Peyer's patch (tissue), 4 donors: ENCODE measurements at regions not wholly inside any gene's neighbourhood (a gene's known extent, or its start where the extent isn't known, plus 50 kb on each side); places are given as distances from the start of the nearest gene placed in this dataset.

Source experiments
- DNase-seq, 3 donors: peaks; one replicate each; pipeline ENCODE4 v3.0.0-alpha.2; 2017 to 2019
- H3K27ac ChIP-seq, 4 donors: fragments of 200-600 bp; sonication (generic); one replicate each; pipeline ENCODE4 v1.5.1; 2016 to 2019
- H3K27me3 ChIP-seq, 2 donors: fragments of 200-600 bp; sonication (generic); one replicate each; pipeline ENCODE4 v1.5.1; 2019
- H3K36me3 ChIP-seq, 3 donors: fragments of 200-600 bp; sonication (generic); one replicate each; pipeline ENCODE4 v1.5.1; 2016 to 2019
- H3K4me1 ChIP-seq, 4 donors: fragments of 200-600 bp; sonication (generic); one replicate each; pipeline ENCODE4 v1.5.1; 2016 to 2019
- H3K4me3 ChIP-seq, 4 donors: fragments of 200-600 bp; sonication (generic); 1 replicate in 3 of 4; 2 replicates in 1 of 4; pipeline ENCODE4 v1.5.1; 2016 to 2019; ENCODE audit warnings: mild to moderate bottlenecking in 1 of 4
- H3K9me3 ChIP-seq, 4 donors: fragments of 200-600 bp; sonication (generic); one replicate each; pipeline ENCODE4 v1.5.1; 2016 to 2019; ENCODE audit warnings: mild to moderate bottlenecking in 1 of 4
- POLR2A ChIP-seq, 2 donors: fragments of 450-650 bp; IDR thresholded peaks; one replicate each; pipeline ENCODE4 v1.5.1; 2017; ENCODE audit warnings: antibody characterized with exemption in 2 of 2, mild to moderate bottlenecking in 2 of 2, moderate library complexity in 2 of 2
- TF ChIP-seq, protein P1 (sequence below), 6 experiments: fragments of 450-650 bp in 4 of 6; fragments of 200-600 bp in 2 of 6; sonication (generic) in 1 of 6; IDR thresholded peaks; one replicate each; pipeline ENCODE4 v1.5.1; 2017 to 2019; ENCODE audit warnings: antibody characterized with exemption in 6 of 6, mild to moderate bottlenecking in 3 of 6, moderate library complexity in 1 of 6

DNA sequence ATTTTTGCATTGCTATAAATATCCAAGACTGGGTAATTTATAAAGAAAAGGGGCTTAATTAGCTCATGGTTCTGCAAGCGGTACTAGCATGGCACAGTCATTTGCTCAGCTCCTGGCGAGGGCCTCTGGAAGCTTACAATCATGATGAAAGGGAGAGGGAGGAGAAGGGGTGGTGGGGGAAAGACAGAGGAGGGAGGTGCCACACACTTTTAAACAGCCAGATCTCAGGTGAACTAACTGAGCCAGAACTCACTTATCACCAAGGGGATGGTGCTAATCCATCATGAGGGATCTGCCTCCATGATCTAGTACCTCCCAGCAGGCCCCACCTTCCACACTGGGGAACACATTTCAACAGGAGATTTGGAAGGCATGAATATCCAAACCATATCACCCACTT is 476.3 kb downstream of the PCNX1 start:
- Histone ChIP-seq H3K27ac (no peak overlapping the region), H3K4me3 (no peak overlapping the region), H3K9me3 (no peaks in the 10 kb centered on the region), H3K4me1 (no peaks in the 10 kb centered on the region), H3K27me3 (no peaks in the 10 kb centered on the region), H3K36me3 (no peaks in the 10 kb centered on the region)
- no peak for TF ChIP-seq POLR2A (IDR thresholded peaks at IDR 0.05)
- TF ChIP-seq, protein P1, sequence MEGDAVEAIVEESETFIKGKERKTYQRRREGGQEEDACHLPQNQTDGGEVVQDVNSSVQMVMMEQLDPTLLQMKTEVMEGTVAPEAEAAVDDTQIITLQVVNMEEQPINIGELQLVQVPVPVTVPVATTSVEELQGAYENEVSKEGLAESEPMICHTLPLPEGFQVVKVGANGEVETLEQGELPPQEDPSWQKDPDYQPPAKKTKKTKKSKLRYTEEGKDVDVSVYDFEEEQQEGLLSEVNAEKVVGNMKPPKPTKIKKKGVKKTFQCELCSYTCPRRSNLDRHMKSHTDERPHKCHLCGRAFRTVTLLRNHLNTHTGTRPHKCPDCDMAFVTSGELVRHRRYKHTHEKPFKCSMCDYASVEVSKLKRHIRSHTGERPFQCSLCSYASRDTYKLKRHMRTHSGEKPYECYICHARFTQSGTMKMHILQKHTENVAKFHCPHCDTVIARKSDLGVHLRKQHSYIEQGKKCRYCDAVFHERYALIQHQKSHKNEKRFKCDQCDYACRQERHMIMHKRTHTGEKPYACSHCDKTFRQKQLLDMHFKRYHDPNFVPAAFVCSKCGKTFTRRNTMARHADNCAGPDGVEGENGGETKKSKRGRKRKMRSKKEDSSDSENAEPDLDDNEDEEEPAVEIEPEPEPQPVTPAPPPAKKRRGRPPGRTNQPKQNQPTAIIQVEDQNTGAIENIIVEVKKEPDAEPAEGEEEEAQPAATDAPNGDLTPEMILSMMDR (IDR thresholded peaks at IDR 0.05), result no peak
- DNase-seq, result no peak

DNA sequence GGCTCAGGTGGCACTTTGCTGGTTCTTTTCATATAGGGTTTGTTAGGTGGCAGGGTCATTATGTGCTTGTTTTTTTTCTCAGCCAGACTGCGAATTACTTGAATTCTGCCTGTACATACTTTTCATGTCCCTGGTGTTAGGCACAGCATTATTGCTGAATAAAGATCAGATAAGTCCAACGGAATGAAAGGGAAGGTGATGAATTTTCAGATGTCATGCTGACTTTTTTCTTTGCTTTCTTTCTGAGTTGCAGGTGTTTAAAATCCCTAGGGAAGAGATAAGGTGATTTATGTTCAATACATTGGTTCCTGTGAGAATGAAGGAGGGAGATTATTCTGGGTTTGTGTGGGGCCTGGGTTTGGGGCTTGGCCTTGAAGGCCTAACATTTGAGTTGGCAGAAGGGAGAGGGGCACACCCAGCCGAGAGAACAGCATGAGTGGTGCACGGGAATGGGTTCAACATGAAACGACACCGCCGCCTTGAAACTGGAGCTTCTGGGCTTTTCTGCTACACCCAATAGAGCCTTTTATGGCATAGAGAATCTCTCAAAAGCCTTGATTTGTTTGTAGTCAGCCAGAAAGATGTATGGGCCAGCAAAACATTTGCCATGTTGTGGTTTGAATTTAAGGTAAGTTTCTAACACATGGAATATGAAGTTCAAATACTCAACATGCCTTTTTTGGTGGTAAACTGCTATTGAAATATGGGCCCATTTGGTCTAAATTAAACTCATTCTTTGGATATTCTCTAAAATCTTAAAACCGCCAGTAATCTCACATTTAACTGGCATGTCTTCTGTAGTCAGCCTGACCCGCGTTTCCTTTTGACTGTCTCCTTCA is 477.0 kb downstream of the PCNX1 start:
- Histone ChIP-seq H3K27ac (no peak overlapping the region), H3K27me3 (no peaks in the 10 kb centered on the region), H3K4me3 (no peak overlapping the region), H3K4me1 (no peaks in the 10 kb centered on the region), H3K36me3 (no peaks in the 10 kb centered on the region), H3K9me3 (no peaks in the 10 kb centered on the region)
- TF ChIP-seq, protein P1 (IDR thresholded peaks at IDR 0.05), result no peak
- TF ChIP-seq POLR2A (IDR thresholded peaks at IDR 0.05), result no peak
- no peak for DNase-seq

DNA sequence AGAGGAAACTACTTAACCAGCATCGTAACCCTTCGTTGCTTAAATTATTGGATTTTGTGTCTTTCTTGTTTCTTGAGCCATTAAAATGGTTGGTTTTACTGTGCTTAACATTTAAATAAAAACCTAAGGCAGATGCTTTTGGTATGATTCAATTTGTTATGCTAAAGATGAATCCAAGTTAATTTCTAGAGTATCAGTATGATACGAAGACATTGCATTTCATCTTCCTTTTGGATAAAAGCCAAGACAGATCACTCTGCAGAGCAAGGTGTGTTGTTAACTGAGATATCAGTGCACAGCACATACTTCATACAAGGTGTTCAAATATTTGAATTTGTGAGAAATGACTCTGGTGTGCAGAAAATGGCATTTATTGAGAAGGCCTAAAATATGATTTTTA is 480.5 kb downstream of the PCNX1 start:
- no peaks in the 10 kb centered on the region for H3K27me3 ChIP-seq
- H3K4me3 ChIP-seq, result no peak overlapping the region
- no peaks in the 10 kb centered on the region for H3K4me1 ChIP-seq
- H3K27ac ChIP-seq, result no peak overlapping the region
- H3K9me3 ChIP-seq, result no peaks in the 10 kb centered on the region
- no peak for DNase-seq
- no peaks in the 10 kb centered on the region for H3K36me3 ChIP-seq
- no peak for TF ChIP-seq POLR2A (IDR thresholded peaks at IDR 0.05)
- TF ChIP-seq, protein P1 (IDR thresholded peaks at IDR 0.05), result no peak

DNA sequence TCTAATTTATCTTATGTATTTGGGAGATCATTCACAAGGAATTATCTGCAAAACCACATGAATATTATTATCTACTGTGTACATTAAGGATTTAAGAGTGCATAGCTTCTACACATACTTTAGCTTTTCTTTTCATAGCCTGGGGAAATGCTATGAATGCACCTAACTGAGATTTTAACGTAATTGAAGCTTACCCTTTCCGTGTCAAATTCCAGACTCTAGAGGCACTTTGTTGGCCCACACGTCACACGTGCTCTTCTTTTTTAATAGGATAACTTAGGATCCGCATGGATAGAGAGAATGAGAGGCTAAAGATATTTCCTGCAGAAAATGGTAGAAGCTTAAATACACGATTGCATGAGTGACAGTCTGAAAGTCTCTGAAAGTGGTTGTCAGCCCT is 481.1 kb downstream of the PCNX1 start:
- Histone ChIP-seq H3K4me3 (no peak overlapping the region), H3K9me3 (no peaks in the 10 kb centered on the region), H3K4me1 (no peaks in the 10 kb centered on the region), H3K27me3 (no peaks in the 10 kb centered on the region), H3K27ac (no peak overlapping the region), H3K36me3 (no peaks in the 10 kb centered on the region)
- no peak for DNase-seq
- no peak for TF ChIP-seq POLR2A (IDR thresholded peaks at IDR 0.05)
- TF ChIP-seq, protein P1 (IDR thresholded peaks at IDR 0.05), result no peak

DNA sequence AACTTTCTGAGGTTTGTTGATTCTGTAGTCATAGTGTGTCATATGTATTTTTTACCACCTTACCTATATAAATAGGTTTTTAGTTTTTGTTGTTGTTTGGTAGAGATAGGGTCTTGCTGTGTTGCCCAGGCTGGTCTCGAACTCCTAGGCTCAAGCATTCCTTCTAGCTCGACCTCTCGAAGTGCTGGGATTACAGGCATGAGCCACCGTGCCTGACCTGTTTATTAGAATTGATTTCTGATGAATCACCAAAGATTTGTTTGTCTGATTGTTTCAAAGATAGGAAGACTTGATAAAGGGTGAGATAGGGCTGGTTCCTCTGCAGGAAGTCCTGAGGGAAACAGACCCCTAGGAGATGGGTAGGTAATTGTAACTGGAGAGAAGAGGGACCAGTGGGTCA is 481.6 kb downstream of the PCNX1 start:
- no peak overlapping the region for H3K27ac ChIP-seq
- H3K36me3 ChIP-seq, result no peaks in the 10 kb centered on the region
- TF ChIP-seq, protein P1 (IDR thresholded peaks at IDR 0.05), result no peak
- no peak for TF ChIP-seq POLR2A (IDR thresholded peaks at IDR 0.05)
- H3K9me3 ChIP-seq, result no peaks in the 10 kb centered on the region
- DNase-seq, result no peak
- no peaks in the 10 kb centered on the region for H3K4me1 ChIP-seq
- no peak overlapping the region for H3K4me3 ChIP-seq
- no peaks in the 10 kb centered on the region for H3K27me3 ChIP-seq
